ENCODE measurements at regions not wholly inside any gene's neighbourhood (a gene's known extent, or its start where the extent isn't known, plus 50 kb on each side); places are given as distances from the start of the nearest gene placed in this dataset.
A peak's percentile ranks its signal among the peaks of the same experiment; 100 is the strongest.

DNA sequence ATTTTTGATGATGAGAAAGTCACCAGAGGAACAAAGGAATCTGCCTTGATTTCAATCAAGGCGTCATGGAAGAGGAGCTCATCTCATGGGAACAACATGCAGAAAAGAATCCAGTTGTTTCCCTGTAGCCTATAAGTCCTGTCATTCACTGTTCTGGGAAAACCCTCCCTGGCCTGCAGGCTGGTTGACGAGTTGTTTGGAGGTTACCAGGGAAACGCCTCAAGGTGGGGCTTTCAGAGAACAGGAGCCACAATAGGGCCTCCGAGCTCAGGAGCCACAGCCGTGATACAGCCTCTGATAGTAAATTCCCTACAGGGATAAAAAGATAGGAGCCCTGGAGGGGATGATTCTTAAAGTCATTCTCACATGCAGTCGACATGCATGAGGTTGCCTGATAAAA, 135.2 kb downstream of the PSMG1 start:
- peak; percentile 93 for DNase-seq (ENCODE audit: low spot score)
- H3K27ac Mint-ChIP-seq = no peak overlapping the region
- H3K79me2 ChIP-seq (replicated peaks; ENCODE audit: insufficient read depth) = no peaks in the 10 kb centered on the region
- ATAC-seq = peak; percentile 100
- H4K20me1 ChIP-seq (replicated peaks; ENCODE audit: insufficient read depth) = no peaks in the 10 kb centered on the region
- no peaks in the 10 kb centered on the region for H3K36me3 Mint-ChIP-seq (ENCODE audit: low read depth)
- H3K27ac ChIP-seq (ENCODE audit: low read depth) = no peak overlapping the region
- no peak overlapping the region for H3K4me3 ChIP-seq
- no peak overlapping the region for H2AFZ ChIP-seq
- H3F3A ChIP-seq (replicated peaks; ENCODE audit: low read depth) = no peaks in the 10 kb centered on the region
- no peaks in the 10 kb centered on the region for H3K27me3 ChIP-seq (ENCODE audit: insufficient read depth)
- H3K9me2 ChIP-seq (ENCODE audit: insufficient read depth) = peaks cover 4% of the 10 kb centered on the region; the same call in 1 of the 2 replicates
- H3K36me3 ChIP-seq (ENCODE audit: insufficient read depth) = no peaks in the 10 kb centered on the region
- no peak overlapping the region for H3K4me3 Mint-ChIP-seq
- H3K4me1 ChIP-seq (ENCODE audit: insufficient read depth) = peaks cover 4% of the 10 kb centered on the region; the same call in 1 of the 2 replicates
- H3K4me2 ChIP-seq = no peak overlapping the region
- no peaks in the 10 kb centered on the region for H3K9me3 Mint-ChIP-seq
- TF ChIP-seq NANOG (IDR thresholded peaks at IDR 0.05; ENCODE audit: borderline replicate concordance) (no peak), POLR2AphosphoS5 (IDR thresholded peaks at IDR 0.05; ENCODE audit: low read depth) (no peak), EZH2phosphoT487 (IDR thresholded peaks at IDR 0.05; ENCODE audit: unreplicated experiment) (no peak), JUNB (IDR thresholded peaks at IDR 0.05; ENCODE audit: unreplicated experiment) (no peak), CTCF (conservative IDR thresholded peaks at IDR 0.05; ENCODE audit: low read depth in 2 of 2) (no peak), ZNF331 (CRISPR knock-in tag; IDR thresholded peaks at IDR 0.05; ENCODE audit: low read depth) (no peak)
- TF ChIP-seq, protein P1, sequence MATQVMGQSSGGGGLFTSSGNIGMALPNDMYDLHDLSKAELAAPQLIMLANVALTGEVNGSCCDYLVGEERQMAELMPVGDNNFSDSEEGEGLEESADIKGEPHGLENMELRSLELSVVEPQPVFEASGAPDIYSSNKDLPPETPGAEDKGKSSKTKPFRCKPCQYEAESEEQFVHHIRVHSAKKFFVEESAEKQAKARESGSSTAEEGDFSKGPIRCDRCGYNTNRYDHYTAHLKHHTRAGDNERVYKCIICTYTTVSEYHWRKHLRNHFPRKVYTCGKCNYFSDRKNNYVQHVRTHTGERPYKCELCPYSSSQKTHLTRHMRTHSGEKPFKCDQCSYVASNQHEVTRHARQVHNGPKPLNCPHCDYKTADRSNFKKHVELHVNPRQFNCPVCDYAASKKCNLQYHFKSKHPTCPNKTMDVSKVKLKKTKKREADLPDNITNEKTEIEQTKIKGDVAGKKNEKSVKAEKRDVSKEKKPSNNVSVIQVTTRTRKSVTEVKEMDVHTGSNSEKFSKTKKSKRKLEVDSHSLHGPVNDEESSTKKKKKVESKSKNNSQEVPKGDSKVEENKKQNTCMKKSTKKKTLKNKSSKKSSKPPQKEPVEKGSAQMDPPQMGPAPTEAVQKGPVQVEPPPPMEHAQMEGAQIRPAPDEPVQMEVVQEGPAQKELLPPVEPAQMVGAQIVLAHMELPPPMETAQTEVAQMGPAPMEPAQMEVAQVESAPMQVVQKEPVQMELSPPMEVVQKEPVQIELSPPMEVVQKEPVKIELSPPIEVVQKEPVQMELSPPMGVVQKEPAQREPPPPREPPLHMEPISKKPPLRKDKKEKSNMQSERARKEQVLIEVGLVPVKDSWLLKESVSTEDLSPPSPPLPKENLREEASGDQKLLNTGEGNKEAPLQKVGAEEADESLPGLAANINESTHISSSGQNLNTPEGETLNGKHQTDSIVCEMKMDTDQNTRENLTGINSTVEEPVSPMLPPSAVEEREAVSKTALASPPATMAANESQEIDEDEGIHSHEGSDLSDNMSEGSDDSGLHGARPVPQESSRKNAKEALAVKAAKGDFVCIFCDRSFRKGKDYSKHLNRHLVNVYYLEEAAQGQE (IDR thresholded peaks at IDR 0.05; ENCODE audit: unreplicated experiment) = no peak
- peaks cover 9% of the 10 kb centered on the region; the same call in 2 of the 3 replicates for H3K4me1 Mint-ChIP-seq
- H3K27me3 Mint-ChIP-seq (ENCODE audit: insufficient read depth, low read depth, poor library complexity) = no peaks in the 10 kb centered on the region

DNA sequence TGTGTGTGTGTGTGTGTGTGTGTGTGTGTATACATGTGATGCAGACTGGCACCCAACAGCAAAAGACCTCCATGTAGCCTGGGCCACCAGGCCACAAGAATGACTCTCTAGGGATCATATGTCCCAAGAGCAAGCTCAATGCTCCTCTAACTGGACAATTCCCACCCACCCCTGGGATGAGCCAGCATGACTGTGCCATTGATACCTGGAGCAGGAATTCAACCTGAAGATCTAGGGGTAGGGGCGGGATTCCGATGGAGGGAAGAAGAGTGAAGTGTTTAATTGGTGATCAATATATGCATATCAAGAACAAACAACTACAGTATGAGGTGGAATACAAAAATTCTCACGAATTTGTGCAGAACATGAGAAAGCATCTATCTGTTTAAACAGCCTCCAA, 136.2 kb downstream of the PSMG1 start:
- no peak overlapping the region for H3K27ac ChIP-seq (ENCODE audit: low read depth)
- H3K9me3 Mint-ChIP-seq = no peaks in the 10 kb centered on the region
- no peak for TF ChIP-seq ZNF114 (CRISPR knock-in tag; IDR thresholded peaks at IDR 0.05)
- TF ChIP-seq, protein P1 (IDR thresholded peaks at IDR 0.05; ENCODE audit: unreplicated experiment) = no peak
- TF ChIP-seq NANOG (IDR thresholded peaks at IDR 0.05; ENCODE audit: borderline replicate concordance) = no peak
- no peak for TF ChIP-seq POLR2AphosphoS5 (IDR thresholded peaks at IDR 0.05; ENCODE audit: low read depth)

More for the DNA sequence above, 136.2 kb downstream of the PSMG1 start:
- no peaks in the 10 kb centered on the region for H3K36me3 Mint-ChIP-seq (ENCODE audit: low read depth)
- no peaks in the 10 kb centered on the region for H3K27me3 Mint-ChIP-seq (ENCODE audit: insufficient read depth, low read depth, poor library complexity)
- Histone ChIP-seq H4K20me1 (replicated peaks; ENCODE audit: insufficient read depth) (no peaks in the 10 kb centered on the region), H2AFZ (no peak overlapping the region), H3K4me3 (no peak overlapping the region), H3K4me2 (no peak overlapping the region), H3K36me3 (ENCODE audit: insufficient read depth) (no peaks in the 10 kb centered on the region), H3K79me2 (replicated peaks; ENCODE audit: insufficient read depth) (no peaks in the 10 kb centered on the region), H3K4me1 (ENCODE audit: insufficient read depth) (peaks cover 4% of the 10 kb centered on the region; the same call in 1 of the 2 replicates), H3K9me2 (ENCODE audit: insufficient read depth) (peaks cover 4% of the 10 kb centered on the region; the same call in 1 of the 2 replicates), H3F3A (replicated peaks; ENCODE audit: low read depth) (no peaks in the 10 kb centered on the region), H3K27me3 (ENCODE audit: insufficient read depth) (no peaks in the 10 kb centered on the region)
- no peak overlapping the region for H3K4me3 Mint-ChIP-seq
- peaks cover 9% of the 10 kb centered on the region; the same call in 2 of the 3 replicates for H3K4me1 Mint-ChIP-seq
- ATAC-seq (no peak), DNase-seq (ENCODE audit: low spot score) (no peak)
- H3K27ac Mint-ChIP-seq = no peak overlapping the region
